ENCODE measurements at regions not wholly inside any gene's neighbourhood (a gene's known extent, or its start where the extent isn't known, plus 50 kb on each side); places are given as distances from the start of the nearest gene placed in this dataset.
"Not testable (repeated sequence)": the region's sequence is repeated elsewhere in the genome, so short reads cannot be mapped to it uniquely, and the experiment has no call there.

DNA sequence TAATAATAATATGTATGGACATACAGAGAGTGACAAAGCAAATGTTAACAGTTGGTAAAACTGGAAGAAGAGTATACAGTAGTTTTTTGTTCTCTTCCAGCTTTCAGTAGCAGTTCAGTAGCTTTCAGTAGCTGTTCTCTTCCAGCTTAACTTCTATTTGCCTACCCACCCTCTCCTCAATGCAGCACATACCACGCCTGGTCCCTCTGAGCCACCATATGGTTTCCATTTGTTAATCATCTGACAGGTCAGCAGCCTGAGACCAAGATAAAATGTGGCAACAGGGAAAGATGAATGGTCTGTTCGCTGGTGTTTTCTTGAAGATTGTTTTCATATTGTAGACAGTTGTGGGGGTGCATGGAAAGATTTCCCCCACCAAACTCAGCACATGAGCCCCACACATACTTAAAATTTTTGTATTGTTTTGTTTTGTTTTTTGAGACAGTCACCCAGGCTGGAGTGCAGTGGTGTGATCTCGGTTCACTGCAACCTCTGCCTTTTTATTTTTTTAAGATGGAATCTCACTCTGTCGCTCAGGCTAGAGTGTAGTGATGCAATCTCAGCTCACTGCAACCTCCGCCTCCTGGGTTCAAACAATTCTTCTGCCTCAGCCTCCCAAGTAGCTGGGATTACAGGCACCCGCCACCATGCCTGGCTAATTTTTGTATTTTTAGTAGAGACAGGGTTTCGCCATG, 56.8 kb downstream of the ATP6V0E2 start:
- H3K4me3 ChIP-seq (ENCODE audit: low read depth, low read length); DNase-seq (ENCODE audit: low read depth); in situ Hi-C loops (cut with HindIII; ENCODE audit: low sequenced_read_pairs): not testable (repeated sequence)

GRCh38 chr7:149933776-149934175, 60.0 kb downstream of the ATP6V0E2 start:
- H3K4me3 ChIP-seq (ENCODE audit: low read depth, low read length); in situ Hi-C loops (cut with HindIII; ENCODE audit: low sequenced_read_pairs); DNase-seq (ENCODE audit: low read depth): not testable (repeated sequence)

GRCh38 chr7:149947346-149947745, 73.6 kb downstream of the ATP6V0E2 start:
- H3K4me3 ChIP-seq (ENCODE audit: low read depth, low read length); in situ Hi-C loops (cut with HindIII; ENCODE audit: low sequenced_read_pairs): not testable (repeated sequence)

DNA sequence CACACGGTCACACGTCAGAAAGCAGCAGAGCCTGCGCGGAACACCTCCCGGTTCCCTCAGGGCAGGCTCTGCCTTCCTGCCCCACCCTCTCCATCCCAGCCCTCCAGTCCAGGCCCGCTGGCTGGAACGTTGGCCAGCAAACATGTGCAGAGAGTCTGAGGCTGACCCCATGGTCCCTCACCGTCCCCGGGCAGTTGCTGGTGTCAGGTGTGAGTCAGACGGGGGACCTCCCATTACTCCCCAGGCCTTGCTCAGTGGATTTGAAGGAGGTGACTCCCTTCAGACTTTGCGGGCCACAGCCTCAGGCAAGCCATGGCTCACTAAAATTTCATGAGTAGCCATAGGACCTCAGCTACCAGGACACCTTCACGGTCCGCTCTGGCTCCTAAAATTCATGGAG, 74.7 kb downstream of the ATP6V0E2 start:
- H3K4me3 ChIP-seq (ENCODE audit: low read depth, low read length); in situ Hi-C loops (cut with HindIII; ENCODE audit: low sequenced_read_pairs); DNase-seq (ENCODE audit: low read depth): not testable (repeated sequence)

More at GRCh38 chr7:149947346-149947745, 73.6 kb downstream of the ATP6V0E2 start:
- DNase-seq (ENCODE audit: low read depth): not testable (repeated sequence)

DNA sequence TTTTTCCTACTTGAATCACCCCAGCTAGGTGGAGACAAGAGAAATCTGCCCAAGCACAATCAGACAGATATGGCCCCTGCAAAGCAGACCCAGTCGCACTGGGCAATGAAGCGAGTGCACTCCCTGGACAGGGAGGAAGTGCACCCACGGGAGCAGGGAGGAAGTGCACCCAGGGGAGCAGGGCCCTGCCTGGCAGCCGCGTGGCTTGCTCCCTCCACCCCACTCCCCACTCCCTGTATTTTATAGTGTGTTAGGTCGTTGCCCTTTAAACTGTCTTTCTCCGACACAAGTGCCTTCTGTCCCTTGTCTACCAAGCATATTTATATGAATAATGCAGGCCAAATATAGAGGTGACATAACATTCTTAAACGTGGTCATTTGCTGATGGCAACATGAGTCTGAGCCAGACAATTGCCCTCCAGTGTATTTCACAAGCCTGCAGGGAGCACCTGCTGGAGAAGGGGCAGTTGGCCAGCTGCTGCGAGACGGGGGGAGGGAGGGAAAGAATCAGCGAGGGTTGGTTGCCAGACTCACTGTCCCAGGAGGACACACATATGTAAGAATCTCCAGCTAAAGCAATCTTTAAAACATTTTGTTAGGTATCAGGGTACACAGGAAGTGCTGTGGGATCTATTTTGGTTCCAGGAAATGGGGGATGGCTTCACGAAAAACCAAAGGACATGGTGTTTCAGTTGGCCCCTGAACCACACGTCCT, 76.3 kb downstream of the ATP6V0E2 start:
- DNase-seq (ENCODE audit: low read depth); H3K4me3 ChIP-seq (ENCODE audit: low read depth, low read length); in situ Hi-C loops (cut with HindIII; ENCODE audit: low sequenced_read_pairs): not testable (repeated sequence)

DNA sequence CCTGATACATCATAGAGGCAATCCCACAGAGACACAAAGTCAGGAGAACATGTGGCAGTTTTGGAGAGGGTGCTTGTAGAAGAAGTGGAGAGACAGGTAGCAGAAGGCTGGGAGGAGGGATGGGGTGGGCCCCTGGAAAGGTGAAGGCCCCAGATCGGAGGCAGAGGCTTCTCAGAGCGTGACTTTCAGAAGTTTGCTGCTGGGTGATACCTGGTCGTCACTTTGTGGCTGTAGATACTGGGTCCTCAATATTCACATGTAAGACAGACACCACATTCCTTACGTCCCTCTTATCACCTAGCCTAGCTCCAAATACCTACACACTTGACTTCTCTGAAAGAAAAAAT, 76.8 kb downstream of the ATP6V0E2 start:
- H3K4me3 ChIP-seq (ENCODE audit: low read depth, low read length); in situ Hi-C loops (cut with HindIII; ENCODE audit: low sequenced_read_pairs); DNase-seq (ENCODE audit: low read depth): not testable (repeated sequence)

GRCh38 chr7:149951579-149951978, 77.8 kb downstream of the ATP6V0E2 start:
- DNase-seq (ENCODE audit: low read depth); H3K4me3 ChIP-seq (ENCODE audit: low read depth, low read length); in situ Hi-C loops (cut with HindIII; ENCODE audit: low sequenced_read_pairs): not testable (repeated sequence)

- H3K4me3 ChIP-seq (ENCODE audit: low read depth, low read length); DNase-seq (ENCODE audit: low read depth); in situ Hi-C loops (cut with HindIII; ENCODE audit: low sequenced_read_pairs): not testable (repeated sequence)
These were observed 85.1 kb downstream of the ATP6V0E2 start for GRCh38 chr7:149958880-149959279.

DNA sequence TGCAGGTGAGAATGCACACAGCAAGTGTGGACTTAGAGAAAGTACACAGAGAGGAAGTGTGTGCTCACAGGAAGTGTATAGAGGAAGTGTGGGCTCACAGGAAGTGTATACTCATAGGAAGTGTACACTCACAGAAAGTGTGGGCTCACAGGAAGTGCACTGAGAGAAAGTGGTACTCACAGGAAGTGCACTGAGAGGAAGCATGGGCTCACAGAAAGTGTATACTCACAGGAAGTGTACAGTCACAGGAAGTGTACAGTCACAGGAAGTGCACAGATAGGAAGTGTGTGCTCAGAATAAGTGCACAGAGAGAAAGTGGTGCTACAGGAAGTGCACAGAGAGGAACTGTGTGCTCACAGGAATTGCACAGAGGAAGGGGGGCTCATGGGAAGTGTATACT, 87.1 kb downstream of the ATP6V0E2 start:
- H3K4me3 ChIP-seq (ENCODE audit: low read depth, low read length); in situ Hi-C loops (cut with HindIII; ENCODE audit: low sequenced_read_pairs); DNase-seq (ENCODE audit: low read depth): not testable (repeated sequence)

DNA sequence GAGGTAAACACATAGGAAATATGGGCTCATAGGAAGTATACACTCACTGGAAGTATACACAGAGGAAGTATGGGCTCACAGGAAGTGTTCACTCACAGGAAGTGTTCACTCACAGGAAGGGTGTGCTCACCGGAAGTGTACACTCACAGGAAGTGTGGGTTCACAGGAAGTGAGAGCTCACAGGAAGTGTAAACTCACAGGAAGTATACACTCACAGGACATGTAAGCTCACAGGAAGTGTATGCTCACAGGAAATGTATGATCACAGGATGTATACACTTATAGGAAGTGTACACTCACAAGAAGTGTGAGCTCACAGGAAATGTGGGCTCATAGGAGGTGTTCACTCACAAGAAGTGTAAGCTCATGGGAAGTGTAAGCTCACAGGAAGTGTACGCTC, 88.1 kb downstream of the ATP6V0E2 start:
- DNase-seq (ENCODE audit: low read depth); in situ Hi-C loops (cut with HindIII; ENCODE audit: low sequenced_read_pairs); H3K4me3 ChIP-seq (ENCODE audit: low read depth, low read length): not testable (repeated sequence)

GRCh38 chr7:149962685-149963319, 89.0 kb downstream of the ATP6V0E2 start:
- in situ Hi-C loops (cut with HindIII; ENCODE audit: low sequenced_read_pairs); H3K4me3 ChIP-seq (ENCODE audit: low read depth, low read length); DNase-seq (ENCODE audit: low read depth): not testable (repeated sequence)

DNA sequence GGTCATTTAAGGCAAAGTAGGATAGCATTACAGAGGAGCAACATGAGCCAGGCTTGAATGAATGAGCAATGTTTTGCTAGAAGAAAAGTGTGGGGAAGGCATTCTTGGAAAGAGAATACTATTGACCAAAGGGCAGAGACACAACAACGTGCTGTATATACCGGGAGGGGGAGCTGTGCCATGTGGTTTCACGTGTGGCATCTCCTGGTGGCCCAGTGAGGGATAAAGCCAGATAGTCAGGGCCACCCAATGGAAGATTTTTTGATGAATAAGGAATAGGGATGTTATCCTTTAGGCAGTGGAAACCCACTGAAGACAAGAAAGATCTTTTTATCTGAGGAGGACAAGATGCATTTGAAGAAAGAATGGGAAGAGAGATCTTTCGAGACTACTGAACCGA, 90.2 kb downstream of the ATP6V0E2 start:
- in situ Hi-C loops (cut with HindIII; ENCODE audit: low sequenced_read_pairs); H3K4me3 ChIP-seq (ENCODE audit: low read depth, low read length); DNase-seq (ENCODE audit: low read depth): not testable (repeated sequence)

DNA sequence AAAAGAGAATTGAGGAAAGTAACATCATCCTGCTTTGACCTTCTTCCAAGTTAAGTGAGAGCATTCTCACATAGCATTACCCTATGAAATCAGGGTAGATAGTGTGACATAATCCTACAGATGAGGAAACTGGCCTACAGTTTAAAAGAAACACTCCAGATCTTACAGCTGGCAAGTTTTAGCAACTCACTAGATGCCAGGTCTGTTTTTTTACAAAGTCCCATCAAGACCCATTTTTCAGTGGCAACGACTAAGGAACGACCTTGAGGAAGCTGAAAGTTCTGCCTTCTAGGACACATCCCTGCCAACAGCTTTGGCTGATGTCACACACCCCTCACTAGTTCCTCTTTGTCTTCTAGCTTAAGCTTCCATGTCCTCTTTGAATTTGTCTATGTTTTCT, 92.7 kb downstream of the ATP6V0E2 start:
- H3K4me3 ChIP-seq (ENCODE audit: low read depth, low read length); DNase-seq (ENCODE audit: low read depth); in situ Hi-C loops (cut with HindIII; ENCODE audit: low sequenced_read_pairs): not testable (repeated sequence)

DNA sequence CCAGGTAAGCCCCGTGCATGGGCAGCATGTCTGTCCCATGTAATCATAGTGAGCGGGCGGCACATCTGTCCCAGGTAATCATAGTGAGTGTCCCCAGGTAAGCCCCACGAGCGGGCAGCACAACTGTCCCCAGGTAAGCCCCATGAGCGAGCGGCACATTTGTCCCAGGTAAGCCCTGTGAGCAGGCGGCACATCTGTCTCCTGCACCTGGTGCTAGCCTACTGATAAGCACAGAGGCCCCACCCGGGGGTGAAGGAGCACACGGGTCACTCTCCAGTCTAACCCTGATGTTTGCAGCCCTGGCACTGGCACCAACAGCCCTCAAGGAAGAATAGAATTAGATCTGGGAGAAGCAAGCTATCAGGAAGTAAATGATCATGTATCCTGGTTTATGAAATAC, 99.2 kb downstream of the ATP6V0E2 start:
- H3K4me3 ChIP-seq (ENCODE audit: low read depth, low read length); in situ Hi-C loops (cut with HindIII; ENCODE audit: low sequenced_read_pairs); DNase-seq (ENCODE audit: low read depth): not testable (repeated sequence)

- in situ Hi-C loops (cut with HindIII; ENCODE audit: low sequenced_read_pairs); DNase-seq (ENCODE audit: low read depth); H3K4me3 ChIP-seq (ENCODE audit: low read depth, low read length): not testable (repeated sequence)
These were observed 99.9 kb downstream of the ATP6V0E2 start for GRCh38 chr7:149973681-149974080.

DNA sequence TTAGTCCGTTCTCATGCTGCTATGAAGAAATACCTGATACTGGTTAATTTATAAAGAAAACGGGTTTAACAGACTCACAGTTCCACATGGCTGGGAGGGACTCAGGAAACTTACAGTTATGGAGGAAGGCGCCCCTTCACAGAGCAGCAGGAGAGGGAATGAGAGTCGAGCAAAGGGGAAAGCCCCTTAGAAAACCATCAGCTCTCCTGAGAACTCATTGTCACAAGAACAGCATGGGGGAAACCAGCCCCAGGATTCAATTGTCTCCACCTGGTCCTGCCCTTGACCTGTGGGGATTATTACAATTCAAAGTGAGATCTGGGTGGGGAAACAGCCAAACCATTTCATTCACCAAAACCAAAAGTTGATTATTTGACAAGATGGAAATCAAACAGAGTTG, 101.8 kb downstream of the ATP6V0E2 start:
- H3K4me3 ChIP-seq (ENCODE audit: low read depth, low read length); DNase-seq (ENCODE audit: low read depth); in situ Hi-C loops (cut with HindIII; ENCODE audit: low sequenced_read_pairs): not testable (repeated sequence)

DNA sequence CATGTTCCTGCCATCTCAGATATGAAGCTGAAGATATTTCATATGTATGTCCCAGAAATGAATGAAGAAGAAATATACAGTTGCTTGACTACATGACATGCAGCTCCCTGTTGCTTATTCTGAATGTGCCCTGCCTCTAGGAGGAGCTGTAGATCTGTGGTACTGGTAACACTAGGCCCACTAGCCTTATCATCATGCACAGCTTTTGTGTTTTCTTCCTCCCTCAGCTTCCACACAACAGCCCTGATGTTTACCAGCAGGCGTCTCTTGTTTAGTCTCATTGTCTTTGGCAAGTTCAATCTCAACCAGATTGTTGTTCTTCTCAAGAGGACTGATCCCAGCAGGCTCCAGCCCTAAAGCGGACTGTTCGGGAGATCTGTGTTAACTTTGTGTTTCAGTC, 104.8 kb downstream of the ATP6V0E2 start:
- DNase-seq (ENCODE audit: low read depth); H3K4me3 ChIP-seq (ENCODE audit: low read depth, low read length); in situ Hi-C loops (cut with HindIII; ENCODE audit: low sequenced_read_pairs): not testable (repeated sequence)

GRCh38 chr7:149978944-149979343, 105.2 kb downstream of the ATP6V0E2 start:
- in situ Hi-C loops (cut with HindIII; ENCODE audit: low sequenced_read_pairs); DNase-seq (ENCODE audit: low read depth); H3K4me3 ChIP-seq (ENCODE audit: low read depth, low read length): not testable (repeated sequence)
